Loucy (cell line): ENCODE measurements at regions not wholly inside any gene's neighbourhood (a gene's known extent, or its start where the extent isn't known, plus 50 kb on each side); places are given as distances from the start of the nearest gene placed in this dataset.

Experiments
- EZH2phosphoT487 ChIP-seq: fragments of 200-600 bp; IDR thresholded peaks from 2 replicates; pipeline ENCODE4 v1.6.1; 2018; ENCODE audit warnings: antibody characterized with exemption, mild to moderate bottlenecking, moderate library complexity, borderline replicate concordance
- TF ChIP-seq, protein P1 (sequence below): fragments of 200-600 bp; sonication (generic); conservative IDR thresholded peaks from 2 replicates; pipeline ENCODE4 v1.5.1; 2014; ENCODE audit warnings: mild to moderate bottlenecking, antibody characterized with exemption, low read length

DNA sequence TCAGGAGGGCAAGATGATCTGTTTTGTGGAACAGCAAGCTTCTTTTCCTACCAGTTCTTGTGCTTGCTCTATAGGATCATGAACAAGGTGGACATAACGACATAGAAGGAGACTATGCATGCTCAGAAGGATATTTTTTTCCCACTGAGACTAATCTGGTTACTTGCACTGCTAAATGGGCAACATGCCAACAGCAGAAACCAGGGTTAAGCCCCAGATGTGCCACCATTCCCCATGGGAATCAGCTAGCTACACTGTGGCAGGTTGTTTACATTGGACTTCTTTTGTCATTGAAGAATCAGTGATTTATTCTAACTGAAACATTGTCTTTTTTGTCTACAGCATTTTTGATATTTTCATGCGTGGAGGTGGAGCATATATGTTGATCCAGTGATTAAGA lies 165.6 kb downstream of the C4orf33 start:
- TF ChIP-seq, protein P1, sequence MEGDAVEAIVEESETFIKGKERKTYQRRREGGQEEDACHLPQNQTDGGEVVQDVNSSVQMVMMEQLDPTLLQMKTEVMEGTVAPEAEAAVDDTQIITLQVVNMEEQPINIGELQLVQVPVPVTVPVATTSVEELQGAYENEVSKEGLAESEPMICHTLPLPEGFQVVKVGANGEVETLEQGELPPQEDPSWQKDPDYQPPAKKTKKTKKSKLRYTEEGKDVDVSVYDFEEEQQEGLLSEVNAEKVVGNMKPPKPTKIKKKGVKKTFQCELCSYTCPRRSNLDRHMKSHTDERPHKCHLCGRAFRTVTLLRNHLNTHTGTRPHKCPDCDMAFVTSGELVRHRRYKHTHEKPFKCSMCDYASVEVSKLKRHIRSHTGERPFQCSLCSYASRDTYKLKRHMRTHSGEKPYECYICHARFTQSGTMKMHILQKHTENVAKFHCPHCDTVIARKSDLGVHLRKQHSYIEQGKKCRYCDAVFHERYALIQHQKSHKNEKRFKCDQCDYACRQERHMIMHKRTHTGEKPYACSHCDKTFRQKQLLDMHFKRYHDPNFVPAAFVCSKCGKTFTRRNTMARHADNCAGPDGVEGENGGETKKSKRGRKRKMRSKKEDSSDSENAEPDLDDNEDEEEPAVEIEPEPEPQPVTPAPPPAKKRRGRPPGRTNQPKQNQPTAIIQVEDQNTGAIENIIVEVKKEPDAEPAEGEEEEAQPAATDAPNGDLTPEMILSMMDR = no peak
- TF ChIP-seq EZH2phosphoT487 = no peak
